RWPE2 (cell line): ENCODE measurements at regions not wholly inside any gene's neighbourhood (a gene's known extent, or its start where the extent isn't known, plus 50 kb on each side); places are given as distances from the start of the nearest gene placed in this dataset.

Source experiments
- ATAC-seq: fragments of 200-7000 bp; cut with Tn5 transposase; 3 replicates; pipeline ENCODE4 v1.9.1; 2021; ENCODE audit warnings: low read depth
- DNase-seq: peaks from one replicate; pipeline ENCODE4 v3.0.0-alpha.2; 2020; ENCODE audit warnings: low spot score
- H3K27ac ChIP-seq: fragments of 450-650 bp; 2 replicates; pipeline ENCODE4 v1.5.1; 2017; ENCODE audit warnings: mild to moderate bottlenecking; ENCODE audit not compliant: poor library complexity, severe bottlenecking
- H3K27me3 ChIP-seq: fragments of 250-450 bp; sonication (Bioruptor Pico); 2 replicates; pipeline ENCODE4 v1.5.1; 2021; ENCODE audit warnings: mild to moderate bottlenecking, moderate library complexity; ENCODE audit not compliant: insufficient read depth, poor library complexity, severe bottlenecking
- H3K36me3 ChIP-seq: fragments of 250-450 bp; sonication (Bioruptor Pico); 2 replicates; pipeline ENCODE4 v1.5.1; 2020; ENCODE audit warnings: low read depth, mild to moderate bottlenecking, moderate library complexity
- H3K4me1 ChIP-seq: fragments of 250-450 bp; sonication (Bioruptor Pico); 2 replicates; pipeline ENCODE4 v1.5.1; 2021; ENCODE audit warnings: mild to moderate bottlenecking, moderate library complexity; ENCODE audit not compliant: insufficient read depth, poor library complexity, severe bottlenecking
- H3K4me3 ChIP-seq: fragments of 250-450 bp; sonication (Bioruptor Pico); 2 replicates; pipeline ENCODE4 v1.5.1; 2021; ENCODE audit warnings: mild to moderate bottlenecking, moderate library complexity; ENCODE audit not compliant: severe bottlenecking
- H3K9me3 ChIP-seq: fragments of 250-450 bp; sonication (Bioruptor Pico); 2 replicates; pipeline ENCODE4 v1.5.1; 2021; ENCODE audit warnings: mild to moderate bottlenecking, moderate library complexity; ENCODE audit not compliant: severe bottlenecking
- CTCF ChIP-seq: fragments of 450-650 bp; IDR thresholded peaks from one replicate; pipeline ENCODE4 v1.5.1; 2017; ENCODE audit warnings: mild to moderate bottlenecking, moderate library complexity; ENCODE audit not compliant: poor library complexity, severe bottlenecking

DNA sequence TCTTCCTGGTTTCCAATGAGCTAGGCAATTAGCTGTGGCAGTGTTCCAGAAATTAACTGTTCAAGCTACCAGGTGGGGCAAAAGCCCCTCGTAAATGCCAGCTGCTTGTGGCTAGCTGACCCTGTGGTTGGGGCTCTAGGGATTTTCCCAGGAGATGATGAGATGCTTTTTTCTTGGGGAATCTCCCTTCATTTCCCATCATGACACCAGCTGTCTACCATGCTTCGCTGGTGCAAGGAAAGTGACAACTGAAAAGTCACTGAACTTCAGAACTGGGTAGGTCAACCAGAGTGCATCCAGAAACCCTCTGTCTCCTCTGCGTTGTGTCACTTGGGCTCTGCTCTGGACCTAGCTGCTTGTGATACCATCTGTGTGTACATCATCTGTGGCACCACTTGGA lies 386.5 kb upstream of the DCC start:
- Histone ChIP-seq H3K36me3 (no peaks in the 10 kb centered on the region), H3K27me3 (no peaks in the 10 kb centered on the region), H3K27ac (no peak overlapping the region), H3K4me3 (no peak overlapping the region), H3K4me1 (no peaks in the 10 kb centered on the region), H3K9me3 (no peaks in the 10 kb centered on the region)
- ATAC-seq (no peak), DNase-seq (no peak)
- TF ChIP-seq CTCF = no peak

GRCh38 chr18:51955136-51955535 lies 384.9 kb upstream of the DCC start:
- no peak overlapping the region for H3K4me3 ChIP-seq
- H3K9me3 ChIP-seq = no peaks in the 10 kb centered on the region
- TF ChIP-seq CTCF = no peak
- no peak for DNase-seq
- ATAC-seq = no peak
- no peak overlapping the region for H3K27ac ChIP-seq
- no peaks in the 10 kb centered on the region for H3K4me1 ChIP-seq
- no peaks in the 10 kb centered on the region for H3K27me3 ChIP-seq
- H3K36me3 ChIP-seq = no peaks in the 10 kb centered on the region

DNA sequence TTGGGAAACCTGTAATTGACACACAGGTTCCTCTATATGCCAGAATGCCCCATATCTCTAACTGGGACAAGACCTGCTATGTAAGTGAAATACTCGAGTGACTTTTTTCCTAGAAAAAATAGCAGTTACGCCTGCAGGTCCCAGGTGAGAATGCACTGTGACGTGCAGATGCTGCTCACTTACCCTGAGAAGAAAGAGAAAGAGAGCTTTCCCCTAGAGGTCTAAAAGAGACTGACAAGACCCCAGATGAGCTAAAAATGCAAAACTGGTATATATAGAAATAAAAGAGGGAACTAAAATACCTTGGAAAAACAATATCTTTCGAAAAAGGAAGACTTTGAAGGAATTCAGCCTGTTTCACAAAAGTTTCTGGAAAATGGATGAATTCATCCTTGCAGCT lies 383.0 kb upstream of the DCC start:
- Histone ChIP-seq H3K4me1 (no peaks in the 10 kb centered on the region), H3K4me3 (no peak overlapping the region), H3K27me3 (no peaks in the 10 kb centered on the region), H3K27ac (no peak overlapping the region), H3K36me3 (no peaks in the 10 kb centered on the region), H3K9me3 (no peaks in the 10 kb centered on the region)
- ATAC-seq (no peak), DNase-seq (no peak)
- no peak for TF ChIP-seq CTCF

- Histone ChIP-seq H3K36me3 (no peaks in the 10 kb centered on the region), H3K4me1 (no peaks in the 10 kb centered on the region), H3K4me3 (no peak overlapping the region), H3K27ac (no peak overlapping the region), H3K27me3 (no peaks in the 10 kb centered on the region), H3K9me3 (no peaks in the 10 kb centered on the region)
- no peak for ATAC-seq
- TF ChIP-seq CTCF = no peak
- no peak for DNase-seq
Observed at GRCh38 chr18:51980101-51980500, 359.9 kb upstream of the DCC start.

GRCh38 chr18:51988277-51988676 lies 351.7 kb upstream of the DCC start:
- Histone ChIP-seq H3K36me3 (no peaks in the 10 kb centered on the region), H3K9me3 (no peaks in the 10 kb centered on the region), H3K27me3 (no peaks in the 10 kb centered on the region), H3K4me1 (no peaks in the 10 kb centered on the region), H3K4me3 (no peak overlapping the region), H3K27ac (no peak overlapping the region)
- DNase-seq (no peak), ATAC-seq (no peak)
- no peak for TF ChIP-seq CTCF
